ENCODE measurements at regions not wholly inside any gene's neighbourhood (a gene's known extent, or its start where the extent isn't known, plus 50 kb on each side); places are given as distances from the start of the nearest gene placed in this dataset.

DNA sequence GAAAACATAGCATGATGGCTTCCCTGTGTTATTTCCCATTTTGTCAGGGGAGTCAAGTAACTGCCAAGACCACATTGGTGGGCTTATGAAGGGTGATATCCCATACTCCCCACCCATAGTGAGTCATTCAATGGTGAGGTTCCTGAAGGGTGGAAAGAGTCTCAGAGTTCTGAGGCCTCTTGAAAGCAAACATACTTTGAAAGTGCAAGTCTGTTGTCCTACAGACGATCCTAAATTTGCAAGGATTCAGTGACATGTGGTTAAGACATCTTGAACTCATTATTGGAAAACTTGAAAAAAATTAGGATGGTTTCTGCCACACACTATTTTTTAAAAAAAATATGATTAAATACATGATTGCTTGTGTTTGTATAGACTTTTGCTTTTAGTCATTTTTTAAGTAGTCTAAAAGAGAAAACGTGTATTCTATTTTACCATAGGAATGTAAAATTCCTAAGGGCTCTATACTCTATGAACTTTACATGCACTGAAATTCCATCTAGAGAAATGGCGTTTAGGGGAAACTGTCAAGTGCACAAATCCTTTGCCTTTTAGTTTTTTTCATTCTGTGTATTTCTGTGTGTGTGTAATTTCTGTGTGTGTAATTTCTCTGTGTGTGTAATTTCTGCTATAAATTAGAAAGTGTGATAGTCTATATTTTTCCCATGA is 225.5 kb upstream of the ADAMTS5 start:
- Histone ChIP-seq H3K4me3 (replicated peaks in 1 of 3; ENCODE audit: insufficient read depth in 1 of 3, low read depth in 1 of 3, low read length in 3 of 3) (no peak overlapping the region), H3K4me2 (ENCODE audit: insufficient read depth, low read length) (no peak overlapping the region), H3K79me2 (ENCODE audit: control insufficient read depth, insufficient read depth, low read length) (no peaks in the 10 kb centered on the region), H3K36me3 (ENCODE audit: control insufficient read depth in 2 of 2, extremely low read depth in 1 of 2, insufficient read depth in 2 of 2, low read length in 2 of 2) (no peaks in the 10 kb centered on the region), H3K9me1 (replicated peaks; ENCODE audit: control insufficient read depth, extremely low read depth, insufficient read depth, low read length) (no peaks in the 10 kb centered on the region), H2AFZ (ENCODE audit: low read depth, low read length) (no peak overlapping the region), H3K27ac (ENCODE audit: insufficient read depth, low read depth, low read length) (no peak overlapping the region), H3K9ac (replicated peaks; ENCODE audit: extremely low read depth, insufficient read depth, low read length) (no peak overlapping the region), H3K27me3 (ENCODE audit: control insufficient read depth in 2 of 2, insufficient read depth in 2 of 2, low read length in 2 of 2) (no peaks in the 10 kb centered on the region), H3K9me3 (replicated peaks; ENCODE audit: control insufficient read depth, insufficient read depth, low read length) (no peaks in the 10 kb centered on the region), H3K4me1 (ENCODE audit: control insufficient read depth, extremely low read depth, insufficient read depth, low read length) (no peaks in the 10 kb centered on the region), H4K20me1 (replicated peaks; ENCODE audit: control insufficient read depth, extremely low read depth, insufficient read depth, low read length) (no peaks in the 10 kb centered on the region)
- TF ChIP-seq POLR2A (IDR thresholded peaks at IDR 0.05; ENCODE audit: low read depth, low read length): no peak
- TF ChIP-seq, protein P1, sequence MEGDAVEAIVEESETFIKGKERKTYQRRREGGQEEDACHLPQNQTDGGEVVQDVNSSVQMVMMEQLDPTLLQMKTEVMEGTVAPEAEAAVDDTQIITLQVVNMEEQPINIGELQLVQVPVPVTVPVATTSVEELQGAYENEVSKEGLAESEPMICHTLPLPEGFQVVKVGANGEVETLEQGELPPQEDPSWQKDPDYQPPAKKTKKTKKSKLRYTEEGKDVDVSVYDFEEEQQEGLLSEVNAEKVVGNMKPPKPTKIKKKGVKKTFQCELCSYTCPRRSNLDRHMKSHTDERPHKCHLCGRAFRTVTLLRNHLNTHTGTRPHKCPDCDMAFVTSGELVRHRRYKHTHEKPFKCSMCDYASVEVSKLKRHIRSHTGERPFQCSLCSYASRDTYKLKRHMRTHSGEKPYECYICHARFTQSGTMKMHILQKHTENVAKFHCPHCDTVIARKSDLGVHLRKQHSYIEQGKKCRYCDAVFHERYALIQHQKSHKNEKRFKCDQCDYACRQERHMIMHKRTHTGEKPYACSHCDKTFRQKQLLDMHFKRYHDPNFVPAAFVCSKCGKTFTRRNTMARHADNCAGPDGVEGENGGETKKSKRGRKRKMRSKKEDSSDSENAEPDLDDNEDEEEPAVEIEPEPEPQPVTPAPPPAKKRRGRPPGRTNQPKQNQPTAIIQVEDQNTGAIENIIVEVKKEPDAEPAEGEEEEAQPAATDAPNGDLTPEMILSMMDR (IDR thresholded peaks at IDR 0.05; ENCODE audit: extremely low read depth in 1 of 2, insufficient read depth in 1 of 2, low read depth in 1 of 2, low read length in 2 of 2): no peak
- TF ChIP-seq, protein P2, sequence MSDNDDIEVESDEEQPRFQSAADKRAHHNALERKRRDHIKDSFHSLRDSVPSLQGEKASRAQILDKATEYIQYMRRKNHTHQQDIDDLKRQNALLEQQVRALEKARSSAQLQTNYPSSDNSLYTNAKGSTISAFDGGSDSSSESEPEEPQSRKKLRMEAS (IDR thresholded peaks at IDR 0.05; ENCODE audit: insufficient read depth, insufficient read length): no peak
- no peak for TF ChIP-seq MYC (IDR thresholded peaks at IDR 0.05; ENCODE audit: low read depth, low read length)
- no peak for TF ChIP-seq EZH2 (IDR thresholded peaks at IDR 0.05; ENCODE audit: borderline replicate concordance, low read depth, low read length, severe bottlenecking)
- TF ChIP-seq JUN (IDR thresholded peaks at IDR 0.05; ENCODE audit: borderline replicate concordance, insufficient read depth, insufficient read length, low read depth): no peak
- TF ChIP-seq POLR2AphosphoS5 (IDR thresholded peaks at IDR 0.05; ENCODE audit: insufficient read depth, low read depth, low read length): no peak
- TF ChIP-seq FOS (IDR thresholded peaks at IDR 0.05; ENCODE audit: borderline replicate concordance, insufficient read depth, low read length): no peak
- TF ChIP-seq GATA2 (IDR thresholded peaks at IDR 0.05; ENCODE audit: insufficient read depth, insufficient read length, low read depth, low read length): no peak
- FAIRE-seq: no peak
- BruUV-seq (replicated peaks): no TSS peak
- CTCF ChIA-PET: no interaction called here
- POLR2A ChIA-PET: no interaction called here
- intact Hi-C loops (cut with micrococcal nuclease): no loop called here
- dilution Hi-C loops (cut with MboI; ENCODE audit: extremely low pct_ligation_motif_present, low sequenced_read_pairs): no loop called here
- DNase-seq (ENCODE audit: low read depth, low spot score): no peak
